H1 (cell line): ENCODE measurements at regions not wholly inside any gene's neighbourhood (a gene's known extent, or its start where the extent isn't known, plus 50 kb on each side); places are given as distances from the start of the nearest gene placed in this dataset.

Experiments used
- CTCF ChIA-PET: fragments of 300-600 bp; sonication (Branson Sonifier 250); formaldehyde crosslinking; loops from one replicate; lab custom pipeline; 2021; ENCODE audit not compliant: partially characterized antibody; lab: Charles Lee
- POLR2A ChIA-PET: fragments of 300-600 bp; sonication (Branson Sonifier 250); formaldehyde crosslinking; loops from one replicate; lab custom pipeline; 2021; ENCODE audit warnings: inconsistent platforms; ENCODE audit not compliant: partially characterized antibody; lab: Charles Lee
- DNase-seq, 2 experiments: peaks; one replicate each; pipeline versions ENCODE4 v3.0.0 to v3.0.0-alpha.2; 2010 to 2022; ENCODE audit warnings: low spot score in 2 of 2, low read depth in 1 of 2, mixed read lengths in 1 of 2
- FAIRE-seq: peaks from 2 replicates; lab custom pipeline; 2011; peaks lifted over from hg19 to GRCh38; lab: Jason Lieb, UNC
- H2AFZ ChIP-seq: 2 replicates; pipeline ENCODE4 v1.8.1; 2012; ENCODE audit warnings: low read length, inconsistent platforms
- H2AK5ac ChIP-seq: 2 replicates; pipeline ENCODE4 v1.6.1; 2013; ENCODE audit warnings: low read depth, low read length
- H2BK120ac ChIP-seq: replicated peaks from 2 replicates; pipeline ENCODE3; 2013; ENCODE audit warnings: low read depth, low read length, inconsistent platforms
- H2BK12ac ChIP-seq: 2 replicates; pipeline ENCODE4 v1.6.1; 2013; ENCODE audit warnings: low read depth, low read length
- H2BK15ac ChIP-seq: 2 replicates; pipeline ENCODE4 v1.6.1; 2013; ENCODE audit warnings: low read length
- H2BK20ac ChIP-seq: 2 replicates; pipeline ENCODE4 v1.6.1; 2013; ENCODE audit warnings: low read length
- H2BK5ac ChIP-seq: 2 replicates; pipeline ENCODE4 v1.6.1; 2013; ENCODE audit warnings: low read depth, low read length
- H3K14ac ChIP-seq: 2 replicates; pipeline ENCODE4 v1.6.1; 2013; ENCODE audit warnings: inconsistent platforms; ENCODE audit not compliant: insufficient read length
- H3K18ac ChIP-seq: 2 replicates; pipeline ENCODE4 v1.6.1; 2013; ENCODE audit warnings: low read length; ENCODE audit errors: extremely low read depth
- H3K23ac ChIP-seq: 2 replicates; pipeline ENCODE4 v1.6.1; 2013; ENCODE audit warnings: inconsistent platforms; ENCODE audit not compliant: insufficient read length
- H3K23me2 ChIP-seq: 2 replicates; pipeline ENCODE4 v1.6.1; 2013; ENCODE audit warnings: low read depth, low read length
- H3K27ac ChIP-seq: 2 replicates; pipeline ENCODE4 v1.6.1; 2011; ENCODE audit warnings: low read depth, low read length, inconsistent platforms
- H3K27me3 ChIP-seq, 4 experiments: replicated peaks in 1 of 4; 1 replicate in 1 of 4; 2 replicates in 3 of 4; pipeline versions ENCODE4 v1.6.1 to v1.8.1; 2011 to 2013; ENCODE audit warnings: low read length in 3 of 4, mild to moderate bottlenecking in 3 of 4, inconsistent platforms in 2 of 4, mixed read lengths in 2 of 4, moderate library complexity in 1 of 4; ENCODE audit not compliant: control insufficient read depth in 3 of 4, insufficient read depth in 3 of 4; ENCODE audit errors: extremely low read depth in 1 of 4
- H3K36me3 ChIP-seq, 4 experiments: 2 replicates each; pipeline versions ENCODE4 v1.6.1 to v1.8.1; 2011 to 2013; ENCODE audit warnings: mild to moderate bottlenecking in 4 of 4, low read length in 3 of 4, moderate library complexity in 2 of 4, control low read depth in 1 of 4, inconsistent platforms in 1 of 4; ENCODE audit not compliant: insufficient read depth in 4 of 4, control insufficient read depth in 2 of 4
- H3K4ac ChIP-seq: replicated peaks from 2 replicates; pipeline ENCODE3; 2013; ENCODE audit warnings: low read length, low read depth, mixed read lengths, inconsistent platforms; ENCODE audit not compliant: insufficient read length
- H3K4me1 ChIP-seq, 4 experiments: replicated peaks in 1 of 4; 1 replicate in 1 of 4; 2 replicates in 3 of 4; pipeline versions ENCODE4 v1.6.1 to v1.8.1; 2011 to 2013; ENCODE audit warnings: low read length in 3 of 4, inconsistent platforms in 2 of 4, mixed read lengths in 1 of 4; ENCODE audit not compliant: insufficient read depth in 4 of 4, control insufficient read depth in 3 of 4
- H3K4me2 ChIP-seq, 2 experiments: 2 replicates each; pipeline versions ENCODE4 v1.6.1 to v1.8.1; 2011 to 2013; ENCODE audit warnings: low read depth in 2 of 2, low read length in 2 of 2, control low read depth in 1 of 2, inconsistent platforms in 1 of 2, mild to moderate bottlenecking in 1 of 2; ENCODE audit not compliant: insufficient read depth in 1 of 2
- H3K4me3 ChIP-seq, 4 experiments: fragments of 200-600, 300-600 bp in 1 of 4; sonication (generic), shearing (Covaris generic), sonication (Bioruptor Twin) in 1 of 4; 2 replicates each; pipeline versions ENCODE4 v1.5.1 to v1.8.1; 2011 to 2016; ENCODE audit warnings: low read length in 4 of 4, low read depth in 3 of 4, control low read depth in 2 of 4, inconsistent platforms in 2 of 4, mild to moderate bottlenecking in 2 of 4, mixed read lengths in 1 of 4, moderate library complexity in 1 of 4; ENCODE audit not compliant: insufficient read depth in 2 of 4; ENCODE audit errors: extremely low read depth in 1 of 4
- H3K56ac ChIP-seq: replicated peaks from 2 replicates; pipeline ENCODE3; 2013; ENCODE audit warnings: low read depth, mild to moderate bottlenecking, mixed read lengths, low read length, inconsistent platforms; ENCODE audit not compliant: insufficient read length
- H3K79me1 ChIP-seq: 2 replicates; pipeline ENCODE4 v1.6.1; 2013; ENCODE audit warnings: low read depth, low read length, control low read depth
- H3K79me2 ChIP-seq, 2 experiments: 2 replicates each; pipeline versions ENCODE4 v1.6.1 to v1.8.1; 2012 to 2013; ENCODE audit warnings: low read length in 2 of 2, mild to moderate bottlenecking in 2 of 2, inconsistent platforms in 1 of 2; ENCODE audit not compliant: insufficient read depth in 2 of 2, control insufficient read depth in 1 of 2
- H3K9ac ChIP-seq, 4 experiments: replicated peaks in 1 of 4; 1 replicate in 1 of 4; 2 replicates in 3 of 4; pipeline versions ENCODE4 v1.6.1 to v1.8.1; 2011 to 2013; ENCODE audit warnings: low read depth in 3 of 4, low read length in 3 of 4, control low read depth in 2 of 4, mild to moderate bottlenecking in 2 of 4, moderate library complexity in 2 of 4, inconsistent platforms in 1 of 4; ENCODE audit errors: extremely low read depth in 1 of 4
- H3K9me3 ChIP-seq, 2 experiments: 2 replicates each; pipeline versions ENCODE4 v1.6.1 to v1.8.1; 2012 to 2013; ENCODE audit warnings: mild to moderate bottlenecking in 2 of 2, moderate library complexity in 2 of 2, control low read depth in 1 of 2, inconsistent platforms in 1 of 2, low read depth in 1 of 2, low read length in 1 of 2, mixed read lengths in 1 of 2; ENCODE audit not compliant: insufficient read depth in 2 of 2
- H4K20me1 ChIP-seq, 2 experiments: replicated peaks in 1 of 2; 2 replicates each; pipeline versions ENCODE3 to v1.8.1; 2011 to 2013; ENCODE audit warnings: inconsistent platforms in 2 of 2, low read length in 2 of 2, mild to moderate bottlenecking in 1 of 2; ENCODE audit not compliant: insufficient read depth in 2 of 2, control insufficient read depth in 1 of 2
- H4K5ac ChIP-seq: 2 replicates; pipeline ENCODE4 v1.6.1; 2013; ENCODE audit warnings: low read length, low read depth, mixed read lengths, inconsistent platforms; ENCODE audit not compliant: insufficient read length
- H4K8ac ChIP-seq: 2 replicates; pipeline ENCODE4 v1.8.0; 2013; ENCODE audit warnings: mild to moderate bottlenecking, moderate library complexity, low read length, inconsistent platforms; ENCODE audit not compliant: insufficient read depth; ENCODE audit errors: extremely low read depth
- H4K91ac ChIP-seq: replicated peaks from 2 replicates; pipeline ENCODE3; 2013; ENCODE audit warnings: low read length, mixed read lengths, inconsistent platforms; ENCODE audit not compliant: insufficient read length
- CBX5 ChIP-seq: fragments of 300-800, 300-1000 bp; sonication (generic); IDR thresholded peaks from 2 replicates; pipeline ENCODE4 v1.7.1; 2016; ENCODE audit warnings: antibody characterized with exemption, low read length, low read depth
- CEBPB ChIP-seq: IDR thresholded peaks from 2 replicates; pipeline ENCODE4 v1.6.1; 2012; ENCODE audit warnings: low read depth, low read length
- CHD1 ChIP-seq: IDR thresholded peaks from 2 replicates; pipeline ENCODE4 v1.6.1; 2012; ENCODE audit warnings: low read depth, low read length, improper control_type of control experiment
- CREB1 ChIP-seq: IDR thresholded peaks from 2 replicates; pipeline ENCODE4 v1.6.1; 2012; ENCODE audit warnings: inconsistent platforms
- JUN ChIP-seq: IDR thresholded peaks from 2 replicates; pipeline ENCODE4 v1.6.1; 2011; ENCODE audit warnings: low read depth, mild to moderate bottlenecking, improper control_type of control experiment, low read length
- MAFK ChIP-seq: IDR thresholded peaks from 2 replicates; pipeline ENCODE4 v1.6.1; 2012; ENCODE audit warnings: low read depth, mild to moderate bottlenecking, improper control_type of control experiment, low read length
- POU5F1 ChIP-seq: IDR thresholded peaks from 2 replicates; pipeline ENCODE4 v1.6.1; 2011; ENCODE audit warnings: low read depth, mild to moderate bottlenecking, low read length, moderate library complexity
- SIX5 ChIP-seq: IDR thresholded peaks from 2 replicates; pipeline ENCODE4 v1.6.1; 2011; ENCODE audit warnings: mild to moderate bottlenecking, low read depth, low read length
- SP4 ChIP-seq: IDR thresholded peaks from 2 replicates; pipeline ENCODE4 v1.6.1; 2012; ENCODE audit warnings: low read length, inconsistent platforms
- YY1 ChIP-seq: IDR thresholded peaks from 2 replicates; pipeline ENCODE4 v1.6.1; 2011; ENCODE audit warnings: low read depth, mild to moderate bottlenecking, low read length
- ZNF274 ChIP-seq: IDR thresholded peaks from 2 replicates; pipeline ENCODE4 v1.7.0; 2012; ENCODE audit warnings: low read length, borderline replicate concordance; ENCODE audit errors: extremely low read depth
- WGBS, 2 experiments: shearing (Covaris generic) in 1 of 2; methylation state at CpG; one replicate each; pipeline versions ENCODE4 v1.1.6 to v1.1.7; 2013 to 2015; ENCODE audit warnings: low lambda C conversion rate in 2 of 2, mixed read lengths in 2 of 2, inconsistent platforms in 1 of 2, low coverage in 1 of 2, missing lambda C conversion rate in 1 of 2; ENCODE audit not compliant: insufficient replicate concordance in 2 of 2, insufficient coverage in 1 of 2, insufficient read length in 1 of 2; ENCODE audit errors: extremely low coverage in 1 of 2, missing lambda C conversion rate in 1 of 2; 5-methylcytosine and 5-hydroxymethylcytosine counted together
- TF ChIP-seq, protein P1 (sequence below): IDR thresholded peaks from 2 replicates; pipeline ENCODE4 v1.6.1; 2011; ENCODE audit warnings: low read length, improper control_type of control experiment

DNA sequence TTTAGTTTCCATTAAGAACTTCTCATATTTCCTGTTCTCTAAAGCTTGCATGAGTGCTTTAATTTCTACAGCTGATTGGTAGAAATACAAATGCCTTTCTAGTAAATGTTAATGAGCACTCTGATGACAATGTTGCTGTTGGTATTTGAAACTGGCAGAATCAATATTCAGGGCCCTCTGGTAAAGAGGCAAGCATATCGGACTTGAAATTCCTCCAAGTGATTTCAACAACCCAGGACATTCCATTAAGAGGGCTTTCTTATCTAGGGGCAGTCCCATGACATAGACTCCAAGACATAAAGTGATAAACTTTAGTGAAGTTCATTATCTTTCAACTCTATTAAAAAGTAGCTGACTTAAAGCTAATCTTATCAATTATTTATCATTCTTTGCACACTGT lies 83.1 kb upstream of the VCX start:
- Histone ChIP-seq H3K23ac (no peak overlapping the region), H4K91ac (no peak overlapping the region), H3K36me3 (no peaks in the 10 kb centered on the region), H3K4ac (no peak overlapping the region), H4K5ac (no peak overlapping the region), H3K56ac (no peak overlapping the region), H3K23me2 (no peaks in the 10 kb centered on the region), H3K18ac (no peak overlapping the region), H3K14ac (no peak overlapping the region), H2BK12ac (no peak overlapping the region), H3K27me3 (no peaks in the 10 kb centered on the region), H2BK20ac (no peak overlapping the region), H3K9me3 (no peaks in the 10 kb centered on the region), H3K4me3 (no peak overlapping the region), H2AFZ (no peak overlapping the region), H4K20me1 (no peaks in the 10 kb centered on the region), H3K9ac (no peak overlapping the region), H2BK5ac (no peak overlapping the region), H3K79me2 (no peaks in the 10 kb centered on the region), H3K4me2 (no peak overlapping the region), H3K4me1 (no peaks in the 10 kb centered on the region), H3K27ac (no peak overlapping the region), H2BK120ac (no peak overlapping the region), H2BK15ac (no peak overlapping the region), H3K79me1 (no peaks in the 10 kb centered on the region), H4K8ac (no peak overlapping the region), H2AK5ac (no peak overlapping the region)
- CTCF ChIA-PET, result no interaction called here
- TF ChIP-seq SP4 (no peak), CBX5 (no peak), SIX5 (no peak), CREB1 (no peak), POU5F1 (no peak), CHD1 (no peak), YY1 (no peak), CEBPB (no peak), ZNF274 (no peak), JUN (no peak), MAFK (no peak)
- TF ChIP-seq, protein P1, sequence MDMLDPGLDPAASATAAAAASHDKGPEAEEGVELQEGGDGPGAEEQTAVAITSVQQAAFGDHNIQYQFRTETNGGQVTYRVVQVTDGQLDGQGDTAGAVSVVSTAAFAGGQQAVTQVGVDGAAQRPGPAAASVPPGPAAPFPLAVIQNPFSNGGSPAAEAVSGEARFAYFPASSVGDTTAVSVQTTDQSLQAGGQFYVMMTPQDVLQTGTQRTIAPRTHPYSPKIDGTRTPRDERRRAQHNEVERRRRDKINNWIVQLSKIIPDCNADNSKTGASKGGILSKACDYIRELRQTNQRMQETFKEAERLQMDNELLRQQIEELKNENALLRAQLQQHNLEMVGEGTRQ, result no peak
- POLR2A ChIA-PET, result no interaction called here
- FAIRE-seq (no peak), DNase-seq (no peak)
- WGBS, 2 experiments, result 89% methylated on average over 1 of the region's 1 CpG; no CpG with 5 or more reads in 1 of the 2 experiments
